Mesendoderm (in vitro differentiated cells): ENCODE measurements at regions not wholly inside any gene's neighbourhood (a gene's known extent, or its start where the extent isn't known, plus 50 kb on each side); places are given as distances from the start of the nearest gene placed in this dataset.

Source experiments
- DNase-seq: peaks from one replicate; pipeline ENCODE4 v3.0.0; 2013
- H2AK5ac ChIP-seq: 2 replicates; pipeline ENCODE4 v1.6.1; 2013; ENCODE audit warnings: low read length, inconsistent platforms
- H2BK120ac ChIP-seq: 2 replicates; pipeline ENCODE4 v1.6.1; 2013; ENCODE audit warnings: low read depth, mild to moderate bottlenecking, low read length, moderate library complexity, mixed read lengths
- H2BK15ac ChIP-seq: replicated peaks from 2 replicates; pipeline ENCODE4 v1.6.1; 2013; ENCODE audit warnings: low read depth, mild to moderate bottlenecking, moderate library complexity
- H2BK5ac ChIP-seq: 2 replicates; pipeline ENCODE4 v1.6.1; 2013; ENCODE audit warnings: low read length, inconsistent platforms
- H3K18ac ChIP-seq: 2 replicates; pipeline ENCODE4 v1.6.1; 2013; ENCODE audit warnings: mild to moderate bottlenecking, low read length, mixed read lengths
- H3K23ac ChIP-seq: one replicate; pipeline ENCODE4 v1.6.1; 2013; ENCODE audit warnings: low read length
- H3K27ac ChIP-seq: 2 replicates; pipeline ENCODE4 v1.5.1; 2013; ENCODE audit warnings: low read depth, mild to moderate bottlenecking, inconsistent platforms, low read length, moderate library complexity
- H3K27me3 ChIP-seq: 2 replicates; pipeline ENCODE4 v1.6.1; 2013; ENCODE audit warnings: low read length, control low read depth, mild to moderate bottlenecking, inconsistent platforms; ENCODE audit not compliant: insufficient read depth, poor library complexity
- H3K36me3 ChIP-seq: 2 replicates; pipeline ENCODE4 v1.6.1; 2013; ENCODE audit warnings: low read length, inconsistent platforms; ENCODE audit not compliant: control insufficient read depth, insufficient read depth
- H3K4ac ChIP-seq: one replicate; pipeline ENCODE4 v1.6.1; 2013; ENCODE audit warnings: low read depth, mild to moderate bottlenecking, low read length, moderate library complexity
- H3K4me1 ChIP-seq: 2 replicates; pipeline ENCODE4 v1.6.1; 2013; ENCODE audit warnings: low read depth, low read length, inconsistent platforms; ENCODE audit not compliant: control insufficient read depth
- H3K4me2 ChIP-seq: 2 replicates; pipeline ENCODE4 v1.6.1; 2013; ENCODE audit warnings: low read length
- H3K4me3 ChIP-seq: 2 replicates; pipeline ENCODE4 v1.5.1; 2013; ENCODE audit warnings: mild to moderate bottlenecking, low read length
- H3K56ac ChIP-seq: one replicate; pipeline ENCODE4 v1.6.1; 2013; ENCODE audit warnings: low read length
- H3K79me1 ChIP-seq: 2 replicates; pipeline ENCODE4 v1.6.1; 2013; ENCODE audit warnings: low read length, inconsistent platforms
- H3K79me2 ChIP-seq: 2 replicates; pipeline ENCODE4 v1.6.1; 2013; ENCODE audit warnings: mild to moderate bottlenecking, low read length; ENCODE audit not compliant: control insufficient read depth, insufficient read depth
- H3K9ac ChIP-seq: 2 replicates; pipeline ENCODE4 v1.6.1; 2013; ENCODE audit warnings: low read length, inconsistent platforms
- H4K5ac ChIP-seq: one replicate; pipeline ENCODE4 v1.6.1; 2013; ENCODE audit warnings: low read length
- H4K8ac ChIP-seq: one replicate; pipeline ENCODE4 v1.6.1; 2013; ENCODE audit warnings: low read depth, mild to moderate bottlenecking, control low read depth, low read length, moderate library complexity
- WGBS: extraction: QIAGEN DNeasy Blood & Tissue Kit; methylation state at CpG from one replicate; pipeline ENCODE4 v1.1.7; 2013; ENCODE audit warnings: low lambda C conversion rate, missing lambda C conversion rate; ENCODE audit not compliant: insufficient coverage; ENCODE audit errors: extremely low coverage; 5-methylcytosine and 5-hydroxymethylcytosine counted together

GRCh38 chr5:73319036-73319435 lies 129.5 kb downstream of the FOXD1 start:
- H3K27me3 ChIP-seq, result no peaks in the 10 kb centered on the region
- no peak overlapping the region for H2BK120ac ChIP-seq
- no peak overlapping the region for H3K27ac ChIP-seq
- H2BK15ac ChIP-seq, result no peak overlapping the region
- H3K23ac ChIP-seq, result no peak overlapping the region
- H4K5ac ChIP-seq, result no peak overlapping the region
- no peak for DNase-seq
- 100% methylated on average over 1 of the region's 6 CpGs for WGBS
- H4K8ac ChIP-seq, result no peak overlapping the region
- no peak overlapping the region for H3K4me3 ChIP-seq
- H2AK5ac ChIP-seq, result no peak overlapping the region
- H3K4me1 ChIP-seq, result peaks cover 4% of the 10 kb centered on the region
- H3K4me2 ChIP-seq, result no peak overlapping the region
- no peaks in the 10 kb centered on the region for H3K36me3 ChIP-seq
- H3K56ac ChIP-seq, result no peak overlapping the region
- H3K18ac ChIP-seq, result no peak overlapping the region
- no peak overlapping the region for H3K4ac ChIP-seq
- H2BK5ac ChIP-seq, result no peak overlapping the region
- H3K79me2 ChIP-seq, result no peaks in the 10 kb centered on the region
- no peak overlapping the region for H3K9ac ChIP-seq
- no peaks in the 10 kb centered on the region for H3K79me1 ChIP-seq

- Histone ChIP-seq H3K36me3 (no peaks in the 10 kb centered on the region), H3K79me2 (no peaks in the 10 kb centered on the region), H3K79me1 (no peaks in the 10 kb centered on the region), H3K4me3 (no peak overlapping the region), H2BK5ac (no peak overlapping the region), H3K9ac (no peak overlapping the region), H3K23ac (no peak overlapping the region), H3K56ac (no peak overlapping the region), H3K4me2 (no peak overlapping the region), H3K4ac (no peak overlapping the region), H3K4me1 (peaks cover 4% of the 10 kb centered on the region), H2AK5ac (no peak overlapping the region), H2BK15ac (no peak overlapping the region), H4K8ac (no peak overlapping the region), H3K27me3 (no peaks in the 10 kb centered on the region), H2BK120ac (no peak overlapping the region), H4K5ac (no peak overlapping the region), H3K18ac (no peak overlapping the region), H3K27ac (no peak overlapping the region)
- WGBS, result no CpG with 5 or more reads among the region's 1 CpG
- no peak for DNase-seq
These were observed 130.3 kb downstream of the FOXD1 start for GRCh38 chr5:73318308-73318719.

- no peak overlapping the region for H3K4me2 ChIP-seq
- H3K4me3 ChIP-seq, result no peak overlapping the region
- H2BK15ac ChIP-seq, result no peak overlapping the region
- no peak overlapping the region for H4K8ac ChIP-seq
- no peak overlapping the region for H2BK5ac ChIP-seq
- H3K36me3 ChIP-seq, result no peaks in the 10 kb centered on the region
- H3K23ac ChIP-seq, result no peak overlapping the region
- WGBS, result no CpG with 5 or more reads among the region's 2 CpGs
- DNase-seq, result no peak
- H3K9ac ChIP-seq, result no peak overlapping the region
- H3K4ac ChIP-seq, result no peak overlapping the region
- no peak overlapping the region for H4K5ac ChIP-seq
- H2AK5ac ChIP-seq, result no peak overlapping the region
- no peaks in the 10 kb centered on the region for H3K27me3 ChIP-seq
- H2BK120ac ChIP-seq, result no peak overlapping the region
- no peak overlapping the region for H3K27ac ChIP-seq
- H3K4me1 ChIP-seq, result peaks cover 4% of the 10 kb centered on the region
- no peaks in the 10 kb centered on the region for H3K79me1 ChIP-seq
- H3K56ac ChIP-seq, result no peak overlapping the region
- H3K79me2 ChIP-seq, result no peaks in the 10 kb centered on the region
- no peak overlapping the region for H3K18ac ChIP-seq
These were observed 131.1 kb downstream of the FOXD1 start for GRCh38 chr5:73317523-73317922.

GRCh38 chr5:73314395-73315257 lies 134.0 kb downstream of the FOXD1 start:
- no peak overlapping the region for H4K8ac ChIP-seq
- no peaks in the 10 kb centered on the region for H3K79me1 ChIP-seq
- H3K4me3 ChIP-seq, result no peak overlapping the region
- H3K79me2 ChIP-seq, result no peaks in the 10 kb centered on the region
- no peaks in the 10 kb centered on the region for H3K36me3 ChIP-seq
- no peak overlapping the region for H2BK15ac ChIP-seq
- H3K27me3 ChIP-seq, result peaks cover 2% of the 10 kb centered on the region
- no peak overlapping the region for H2BK5ac ChIP-seq
- no peak overlapping the region for H3K56ac ChIP-seq
- no peak for DNase-seq
- no peak overlapping the region for H2AK5ac ChIP-seq
- no peak overlapping the region for H3K27ac ChIP-seq
- no peak overlapping the region for H3K18ac ChIP-seq
- no peak overlapping the region for H4K5ac ChIP-seq
- H3K4me2 ChIP-seq, result no peak overlapping the region
- H3K9ac ChIP-seq, result no peak overlapping the region
- no peak overlapping the region for H3K23ac ChIP-seq
- H3K4ac ChIP-seq, result no peak overlapping the region
- WGBS, result no CpG with 5 or more reads among the region's 8 CpGs
- H3K4me1 ChIP-seq, result no peaks in the 10 kb centered on the region
- no peak overlapping the region for H2BK120ac ChIP-seq

- no peak overlapping the region for H4K5ac ChIP-seq
- no peak overlapping the region for H3K4me3 ChIP-seq
- H3K4me1 ChIP-seq, result no peaks in the 10 kb centered on the region
- DNase-seq, result no peak
- no peak overlapping the region for H3K9ac ChIP-seq
- H3K18ac ChIP-seq, result no peak overlapping the region
- no peak overlapping the region for H3K4me2 ChIP-seq
- H3K36me3 ChIP-seq, result no peaks in the 10 kb centered on the region
- no peak overlapping the region for H3K23ac ChIP-seq
- H3K27ac ChIP-seq, result no peak overlapping the region
- H2AK5ac ChIP-seq, result no peak overlapping the region
- peaks cover 2% of the 10 kb centered on the region for H3K27me3 ChIP-seq
- H4K8ac ChIP-seq, result no peak overlapping the region
- H2BK5ac ChIP-seq, result no peak overlapping the region
- no peak overlapping the region for H2BK120ac ChIP-seq
- H3K79me2 ChIP-seq, result no peaks in the 10 kb centered on the region
- H3K4ac ChIP-seq, result no peak overlapping the region
- H3K79me1 ChIP-seq, result no peaks in the 10 kb centered on the region
- 100% methylated on average over 1 of the region's 3 CpGs for WGBS
- no peak overlapping the region for H2BK15ac ChIP-seq
- H3K56ac ChIP-seq, result no peak overlapping the region
These were observed 135.6 kb downstream of the FOXD1 start for GRCh38 chr5:73312872-73313510.
